Activated T-helper 17 cell treated with anti-CD3 and anti-CD28 coated beads, Interleukin-2, amount 50 U/mL, for 72 hours (primary cell): ENCODE measurements at regions not wholly inside any gene's neighbourhood (a gene's known extent, or its start where the extent isn't known, plus 50 kb on each side); places are given as distances from the start of the nearest gene placed in this dataset.

ENCODE experiments used
- ATAC-seq: fragments of 150-1000 bp; cut with Tn5 transposase; replicated peaks from 2 replicates; pipeline ENCODE4 v1.10.0; 2021; ENCODE audit warnings: mild to moderate bottlenecking, moderate library complexity
- H3K27ac Mint-ChIP-seq: one replicate; pipeline ENCODE4 v1.8.0; 2022; ENCODE audit warnings: mixed read lengths
- H3K27me3 Mint-ChIP-seq: one replicate; pipeline ENCODE4 v1.8.0; 2022; ENCODE audit warnings: mixed read lengths
- H3K36me3 Mint-ChIP-seq: one replicate; pipeline ENCODE4 v1.8.0; 2022; ENCODE audit warnings: low read depth, mild to moderate bottlenecking, mixed read lengths
- H3K4me1 Mint-ChIP-seq: one replicate; pipeline ENCODE4 v1.8.0; 2022; ENCODE audit warnings: mixed read lengths
- H3K4me3 Mint-ChIP-seq: one replicate; pipeline ENCODE4 v1.8.0; 2022; ENCODE audit warnings: mild to moderate bottlenecking, mixed read lengths
- H3K9me3 Mint-ChIP-seq: one replicate; pipeline ENCODE4 v1.8.0; 2022; ENCODE audit warnings: mixed read lengths

DNA sequence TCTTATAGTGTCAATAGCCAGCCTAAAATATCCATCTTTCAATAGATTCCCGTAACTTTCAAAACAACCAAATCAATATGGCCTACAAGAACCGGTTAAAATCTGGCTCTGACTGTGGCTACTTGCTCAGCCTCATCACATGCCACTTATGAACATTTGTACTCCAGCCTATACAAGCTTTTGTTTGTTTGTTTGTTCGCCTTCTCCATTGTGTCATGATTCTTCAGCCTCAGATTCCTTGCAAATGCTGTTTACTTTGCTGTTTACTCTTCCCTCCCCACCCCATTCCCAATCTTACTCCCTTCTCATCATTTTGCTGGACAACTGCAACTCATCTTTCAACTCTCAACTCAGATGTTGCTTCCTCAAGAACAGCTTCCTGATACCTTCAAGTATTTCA, 161.2 kb downstream of the CAPZA3 start:
- Mint-ChIP-seq H3K4me1 (no peaks in the 10 kb centered on the region), H3K27ac (no peak overlapping the region), H3K27me3 (peaks cover 18% of the 10 kb centered on the region), H3K9me3 (peaks cover 5% of the 10 kb centered on the region), H3K36me3 (no peaks in the 10 kb centered on the region), H3K4me3 (no peak overlapping the region)
- ATAC-seq: no peak

DNA sequence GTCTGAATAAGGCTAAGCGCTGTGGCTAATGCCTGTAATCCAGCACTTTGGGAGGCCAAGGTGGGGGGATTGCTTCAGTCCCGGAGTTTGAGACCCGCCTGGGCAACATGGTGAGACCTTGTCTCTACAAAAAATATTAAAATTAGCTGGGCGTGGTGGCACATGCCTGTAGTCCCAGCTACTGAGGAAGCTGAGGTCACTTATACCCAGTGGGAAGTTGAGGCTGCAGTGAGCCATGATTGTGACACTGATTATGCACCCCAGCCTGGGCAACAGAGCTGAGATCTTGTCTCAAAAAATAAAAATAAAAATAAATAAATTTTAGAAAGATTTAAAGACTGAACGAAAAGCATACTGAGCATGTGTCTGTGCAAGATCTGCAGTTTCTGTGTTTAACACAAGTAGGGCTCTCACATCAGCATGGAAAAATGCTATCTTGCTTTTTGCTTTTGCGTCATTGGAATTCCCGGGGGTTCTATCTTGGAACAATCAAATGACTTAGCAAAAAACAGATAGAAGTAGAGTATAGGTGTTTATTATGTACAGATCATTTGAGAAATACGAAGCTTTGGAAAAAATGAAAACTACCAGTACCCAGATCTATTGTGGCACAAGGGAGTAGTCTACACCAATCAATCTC, 161.9 kb downstream of the CAPZA3 start:
- no peak overlapping the region for H3K4me3 Mint-ChIP-seq
- peaks cover 5% of the 10 kb centered on the region for H3K9me3 Mint-ChIP-seq
- H3K4me1 Mint-ChIP-seq: no peaks in the 10 kb centered on the region
- H3K36me3 Mint-ChIP-seq: no peaks in the 10 kb centered on the region
- H3K27me3 Mint-ChIP-seq: peaks cover 18% of the 10 kb centered on the region
- ATAC-seq: no peak
- no peak overlapping the region for H3K27ac Mint-ChIP-seq

DNA sequence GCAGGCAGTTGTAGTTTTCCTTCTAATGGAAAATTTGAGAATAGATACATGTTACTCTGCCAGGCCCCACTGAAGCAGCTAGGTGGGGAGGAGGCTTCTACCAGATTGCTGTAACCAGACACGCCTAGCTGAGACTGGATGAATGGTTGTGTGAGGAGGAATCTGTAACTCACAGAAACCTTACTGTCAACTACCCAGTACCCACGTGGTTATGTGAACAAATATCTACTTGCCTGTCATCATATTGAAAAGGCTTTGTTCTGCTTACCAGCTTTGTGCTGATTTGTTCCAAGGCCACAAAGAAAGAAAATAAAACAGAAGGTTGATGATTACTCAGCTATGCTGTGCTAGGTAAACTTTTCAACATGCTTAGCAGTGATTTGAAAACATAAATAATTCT, 167.2 kb downstream of the CAPZA3 start:
- no peaks in the 10 kb centered on the region for H3K9me3 Mint-ChIP-seq
- no peaks in the 10 kb centered on the region for H3K36me3 Mint-ChIP-seq
- H3K4me1 Mint-ChIP-seq: no peaks in the 10 kb centered on the region
- H3K27me3 Mint-ChIP-seq: peaks cover 14% of the 10 kb centered on the region
- no peak overlapping the region for H3K27ac Mint-ChIP-seq
- ATAC-seq: no peak
- H3K4me3 Mint-ChIP-seq: no peak overlapping the region

DNA sequence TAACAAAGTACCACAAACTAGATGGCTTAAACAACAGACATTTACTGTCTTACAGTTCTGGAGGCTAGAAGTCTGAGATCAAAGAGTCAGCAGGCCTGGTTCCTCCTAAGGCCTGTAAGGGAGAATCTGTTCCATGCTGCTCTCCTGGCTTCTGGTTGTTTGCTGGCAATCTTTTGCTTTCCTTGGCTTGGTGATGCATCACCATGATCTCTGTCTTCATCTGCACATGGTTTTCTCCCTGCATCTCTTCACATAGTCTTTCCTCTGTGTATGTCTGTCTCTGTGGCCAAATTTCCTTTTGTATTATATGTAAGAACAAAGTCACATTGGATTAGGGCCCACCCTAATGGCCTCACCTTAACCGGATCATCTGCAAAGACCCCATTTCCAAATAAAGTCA, 168.5 kb downstream of the CAPZA3 start:
- Mint-ChIP-seq H3K9me3 (no peaks in the 10 kb centered on the region), H3K36me3 (no peaks in the 10 kb centered on the region), H3K4me3 (no peak overlapping the region), H3K4me1 (no peaks in the 10 kb centered on the region), H3K27me3 (peaks cover 7% of the 10 kb centered on the region), H3K27ac (no peak overlapping the region)
- no peak for ATAC-seq

DNA sequence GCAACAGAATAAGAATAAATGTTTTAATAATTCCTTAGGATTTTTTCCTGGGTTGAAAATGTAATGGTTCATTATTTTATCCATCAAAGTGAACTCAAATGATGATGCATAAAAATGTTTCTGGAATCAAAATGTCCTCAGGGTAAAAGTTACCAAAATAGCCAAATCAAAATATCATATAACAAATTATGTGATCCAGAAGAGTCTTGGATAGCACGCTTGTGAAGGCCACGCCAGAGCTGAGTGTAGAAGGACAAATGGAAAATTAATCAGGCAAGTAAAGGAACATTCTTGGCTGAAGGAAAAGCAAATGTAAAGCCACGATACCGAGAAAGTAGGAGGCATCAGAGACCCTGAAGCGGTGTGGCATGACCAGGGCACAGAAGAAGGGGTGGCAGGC, 169.2 kb downstream of the CAPZA3 start:
- no peak for ATAC-seq
- H3K4me1 Mint-ChIP-seq: no peaks in the 10 kb centered on the region
- no peaks in the 10 kb centered on the region for H3K36me3 Mint-ChIP-seq
- H3K9me3 Mint-ChIP-seq: no peaks in the 10 kb centered on the region
- no peak overlapping the region for H3K4me3 Mint-ChIP-seq
- no peak overlapping the region for H3K27ac Mint-ChIP-seq
- peaks cover 7% of the 10 kb centered on the region for H3K27me3 Mint-ChIP-seq

DNA sequence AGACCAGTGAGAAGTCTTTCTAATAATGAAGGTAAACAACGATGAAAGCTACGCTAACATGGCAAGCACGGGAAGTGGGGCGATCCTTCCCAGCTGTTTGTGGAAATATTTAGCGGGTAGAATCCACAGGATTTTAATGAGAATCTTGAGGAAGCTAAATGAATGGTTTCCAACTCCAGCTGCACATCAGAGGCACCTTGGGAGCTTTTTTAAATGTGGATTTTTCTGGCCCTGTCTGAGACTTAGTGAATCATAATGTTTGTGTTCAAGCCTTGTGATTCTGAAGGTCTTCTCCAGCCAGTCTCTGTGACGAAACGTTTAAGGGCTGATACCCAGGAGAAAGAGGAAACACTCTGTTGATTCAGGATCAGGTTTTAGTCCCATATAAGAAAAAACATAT, 169.8 kb downstream of the CAPZA3 start:
- Mint-ChIP-seq H3K27ac (no peak overlapping the region), H3K36me3 (no peaks in the 10 kb centered on the region), H3K9me3 (no peaks in the 10 kb centered on the region), H3K4me3 (no peak overlapping the region), H3K27me3 (peaks cover 7% of the 10 kb centered on the region), H3K4me1 (no peaks in the 10 kb centered on the region)
- no peak for ATAC-seq

DNA sequence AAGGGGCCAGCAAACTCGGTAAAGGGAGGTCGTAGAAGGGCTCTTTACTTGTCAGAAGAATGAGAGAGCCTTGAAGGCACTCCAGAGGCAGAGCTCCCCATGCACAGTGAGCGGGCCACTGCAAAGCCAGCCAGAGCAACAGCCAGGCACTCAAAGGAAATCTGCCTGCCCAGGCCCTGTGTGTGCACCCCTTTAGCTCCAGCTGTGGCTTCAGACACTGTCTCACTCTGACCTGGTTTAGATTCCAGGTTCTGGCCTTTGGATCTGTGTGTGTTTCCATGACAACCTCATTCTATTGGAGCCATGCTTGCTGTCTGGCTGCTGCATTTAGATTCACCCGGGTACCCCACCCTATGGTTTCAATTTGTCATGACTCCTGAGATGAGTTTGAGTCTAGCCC, 170.3 kb downstream of the CAPZA3 start:
- Mint-ChIP-seq H3K27ac (no peak overlapping the region), H3K9me3 (no peaks in the 10 kb centered on the region), H3K27me3 (peaks cover 7% of the 10 kb centered on the region), H3K4me1 (no peaks in the 10 kb centered on the region), H3K36me3 (no peaks in the 10 kb centered on the region), H3K4me3 (no peak overlapping the region)
- ATAC-seq: no peak

DNA sequence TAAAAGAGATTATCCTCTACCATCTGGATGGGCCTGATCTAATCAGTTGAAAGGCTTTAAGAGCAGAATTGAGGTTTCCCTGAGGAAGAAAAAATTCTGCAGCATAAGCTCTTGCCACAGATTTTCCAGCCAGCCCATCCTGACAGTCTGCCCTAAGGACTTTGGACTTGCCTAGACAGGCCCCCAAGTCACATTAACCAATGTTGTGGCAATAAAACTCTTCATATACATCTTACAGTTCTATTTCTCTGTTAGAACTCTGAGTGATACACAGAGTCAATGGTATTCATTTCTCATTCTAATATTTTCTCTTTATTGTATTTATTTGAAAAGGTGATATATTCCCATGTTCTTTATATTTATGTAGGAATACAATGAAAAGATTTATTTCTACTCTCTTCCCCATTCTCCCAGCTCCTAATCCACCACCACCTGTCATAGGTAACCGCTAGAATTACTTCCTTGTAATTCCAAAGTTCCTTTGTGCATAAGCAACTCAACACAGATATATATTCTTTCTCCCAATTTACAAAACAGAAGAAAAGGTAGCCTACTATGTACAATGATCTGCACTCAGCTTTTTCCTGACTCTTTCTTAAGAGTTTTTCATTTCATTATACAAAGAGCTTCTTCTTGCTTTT, 182.1 kb downstream of the CAPZA3 start:
- no peak overlapping the region for H3K27ac Mint-ChIP-seq
- H3K36me3 Mint-ChIP-seq: no peaks in the 10 kb centered on the region
- H3K27me3 Mint-ChIP-seq: peaks cover 8% of the 10 kb centered on the region
- H3K4me3 Mint-ChIP-seq: no peak overlapping the region
- H3K9me3 Mint-ChIP-seq: no peaks in the 10 kb centered on the region
- ATAC-seq: no peak
- no peaks in the 10 kb centered on the region for H3K4me1 Mint-ChIP-seq

DNA sequence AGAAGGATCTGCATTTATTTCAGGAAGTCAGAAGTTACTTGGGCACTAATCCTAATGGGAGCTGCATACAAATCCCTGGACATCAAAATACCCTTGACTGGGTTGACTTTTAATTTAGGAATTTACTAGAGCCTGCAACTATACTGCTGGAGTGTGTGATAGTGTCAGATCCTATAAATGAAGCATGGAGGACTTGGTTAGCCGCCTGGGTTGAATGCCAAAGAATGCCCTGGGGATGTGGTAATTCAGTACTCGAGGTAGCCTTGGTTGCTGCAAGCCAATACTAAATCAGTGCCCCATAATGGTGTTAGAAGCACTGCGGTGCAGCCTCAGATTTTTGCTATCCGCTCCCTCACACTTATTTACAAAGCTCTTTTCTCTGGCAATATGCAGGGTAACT, 184.9 kb downstream of the CAPZA3 start:
- no peak overlapping the region for H3K27ac Mint-ChIP-seq
- no peaks in the 10 kb centered on the region for H3K36me3 Mint-ChIP-seq
- ATAC-seq: no peak
- H3K4me1 Mint-ChIP-seq: no peaks in the 10 kb centered on the region
- H3K27me3 Mint-ChIP-seq: peaks cover 8% of the 10 kb centered on the region
- no peaks in the 10 kb centered on the region for H3K9me3 Mint-ChIP-seq
- H3K4me3 Mint-ChIP-seq: no peak overlapping the region

DNA sequence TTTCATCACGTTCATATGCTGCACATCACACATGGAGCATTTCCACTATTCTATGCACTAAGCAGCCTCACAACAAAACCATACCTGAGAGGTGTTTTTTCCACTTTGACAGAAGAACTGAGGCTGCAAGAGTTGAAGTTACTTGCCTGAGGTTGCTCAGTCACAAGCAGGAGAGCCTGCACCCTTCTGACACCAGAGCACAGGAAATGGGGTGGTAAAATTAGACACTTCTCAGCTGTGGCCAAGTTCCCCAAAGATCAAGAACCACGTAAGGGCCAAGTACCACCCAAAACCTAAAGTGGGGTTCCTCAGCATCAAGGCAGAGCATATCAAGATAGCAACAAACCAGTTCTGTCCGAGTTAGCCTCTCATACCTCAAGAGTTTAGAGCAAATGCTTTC, 185.8 kb downstream of the CAPZA3 start:
- H3K27me3 Mint-ChIP-seq: peaks cover 8% of the 10 kb centered on the region
- ATAC-seq: no peak
- H3K9me3 Mint-ChIP-seq: no peaks in the 10 kb centered on the region
- no peaks in the 10 kb centered on the region for H3K36me3 Mint-ChIP-seq
- no peak overlapping the region for H3K4me3 Mint-ChIP-seq
- no peak overlapping the region for H3K27ac Mint-ChIP-seq
- no peaks in the 10 kb centered on the region for H3K4me1 Mint-ChIP-seq

DNA sequence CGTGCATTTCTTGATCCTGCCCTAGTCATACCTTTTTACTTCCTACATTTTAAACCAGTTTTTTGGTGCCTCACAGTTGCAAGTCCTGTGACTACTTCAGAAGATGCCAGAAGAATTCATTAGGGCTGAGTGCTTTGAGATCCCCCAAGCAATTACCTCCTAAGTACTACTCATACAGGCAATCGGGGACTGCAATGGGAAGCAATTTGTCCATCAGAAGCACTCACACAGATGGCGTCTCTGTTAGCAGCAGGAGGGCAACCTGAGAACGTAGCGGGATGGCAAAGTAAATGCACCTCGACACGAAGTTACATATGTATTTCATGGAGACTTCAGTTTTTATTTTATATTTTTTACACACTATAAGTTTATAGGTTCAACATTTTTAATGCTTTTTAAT, 188.3 kb downstream of the CAPZA3 start:
- no peak overlapping the region for H3K4me3 Mint-ChIP-seq
- H3K27ac Mint-ChIP-seq: no peak overlapping the region
- ATAC-seq: no peak
- H3K27me3 Mint-ChIP-seq: peaks cover 8% of the 10 kb centered on the region
- no peaks in the 10 kb centered on the region for H3K36me3 Mint-ChIP-seq
- H3K4me1 Mint-ChIP-seq: no peaks in the 10 kb centered on the region
- H3K9me3 Mint-ChIP-seq: peaks cover 7% of the 10 kb centered on the region

DNA sequence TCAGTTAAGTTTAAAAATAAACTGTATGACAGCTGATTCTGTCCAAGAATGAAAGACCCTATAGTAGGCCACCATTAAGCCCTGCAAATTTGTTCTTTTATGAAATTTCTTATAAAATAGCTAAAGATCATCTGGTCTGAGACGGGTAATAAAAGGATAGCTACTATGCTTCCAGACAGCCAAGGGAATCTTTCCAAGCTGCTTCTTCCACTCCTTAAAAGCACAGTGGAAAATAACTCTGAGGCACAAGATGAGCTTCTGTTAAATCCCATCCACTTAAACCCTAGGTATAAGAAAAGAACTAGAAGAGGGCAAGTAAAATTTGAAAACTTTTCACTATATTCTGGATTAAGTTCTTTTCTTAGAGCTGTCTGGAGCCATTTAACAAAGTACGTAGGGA, 194.3 kb downstream of the CAPZA3 start:
- Mint-ChIP-seq H3K27me3 (peaks cover 9% of the 10 kb centered on the region), H3K4me3 (no peak overlapping the region), H3K27ac (no peak overlapping the region), H3K36me3 (no peaks in the 10 kb centered on the region), H3K9me3 (peaks cover 7% of the 10 kb centered on the region), H3K4me1 (no peaks in the 10 kb centered on the region)
- ATAC-seq: no peak

DNA sequence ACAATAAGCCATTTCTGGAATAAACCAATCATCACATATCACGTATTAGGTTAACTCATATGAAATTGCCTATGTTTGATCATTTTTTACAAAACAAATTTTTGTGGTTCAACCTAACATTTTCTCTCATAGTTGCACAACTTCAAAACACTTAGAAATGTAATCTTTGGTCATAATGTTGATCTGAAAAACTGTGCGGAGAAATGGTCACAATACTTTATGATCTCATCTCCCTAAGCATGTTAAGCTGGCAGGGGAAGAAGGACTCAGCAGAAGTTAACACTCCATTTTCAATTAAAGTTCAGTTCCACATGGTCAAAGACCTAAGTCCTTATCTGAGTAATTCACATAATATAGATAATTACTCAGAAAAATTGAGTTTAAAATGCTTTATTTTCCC, 194.8 kb downstream of the CAPZA3 start:
- ATAC-seq: no peak
- H3K27ac Mint-ChIP-seq: no peak overlapping the region
- peaks cover 9% of the 10 kb centered on the region for H3K27me3 Mint-ChIP-seq
- no peak overlapping the region for H3K4me3 Mint-ChIP-seq
- no peaks in the 10 kb centered on the region for H3K36me3 Mint-ChIP-seq
- no peaks in the 10 kb centered on the region for H3K4me1 Mint-ChIP-seq
- peaks cover 7% of the 10 kb centered on the region for H3K9me3 Mint-ChIP-seq

DNA sequence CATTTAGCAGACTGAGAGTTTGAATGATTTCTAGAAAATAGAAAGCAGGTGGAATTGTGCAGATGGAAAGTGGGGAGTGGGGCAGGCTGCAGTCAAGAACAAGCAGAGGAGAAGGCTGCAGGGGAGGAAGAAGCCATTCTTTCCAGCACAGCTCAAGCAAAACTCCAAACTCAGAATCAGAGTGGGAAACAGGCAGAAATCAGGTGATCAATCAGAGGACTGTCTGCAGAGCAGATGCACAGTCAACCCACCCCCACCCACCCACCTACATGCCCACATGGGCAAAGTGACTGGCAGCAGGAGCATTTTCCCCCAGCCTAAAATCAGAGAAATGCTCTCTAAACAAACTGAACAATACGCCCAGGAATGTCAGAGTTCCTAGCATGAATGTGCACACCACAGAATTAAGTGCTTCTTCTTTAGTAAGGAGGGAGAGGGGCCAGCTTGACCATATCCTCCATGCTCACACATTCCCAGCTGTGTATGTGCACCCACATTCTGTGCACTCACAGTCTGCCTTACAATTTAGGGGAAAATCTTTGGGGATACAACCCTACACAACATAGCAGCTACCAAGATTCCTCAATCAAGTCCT, 194.1 kb upstream of the PLEKHA5 start:
- no peak for ATAC-seq
- Mint-ChIP-seq H3K4me3 (no peak overlapping the region), H3K27ac (no peak overlapping the region), H3K27me3 (peaks cover 10% of the 10 kb centered on the region), H3K4me1 (no peaks in the 10 kb centered on the region), H3K36me3 (no peaks in the 10 kb centered on the region), H3K9me3 (no peaks in the 10 kb centered on the region)

DNA sequence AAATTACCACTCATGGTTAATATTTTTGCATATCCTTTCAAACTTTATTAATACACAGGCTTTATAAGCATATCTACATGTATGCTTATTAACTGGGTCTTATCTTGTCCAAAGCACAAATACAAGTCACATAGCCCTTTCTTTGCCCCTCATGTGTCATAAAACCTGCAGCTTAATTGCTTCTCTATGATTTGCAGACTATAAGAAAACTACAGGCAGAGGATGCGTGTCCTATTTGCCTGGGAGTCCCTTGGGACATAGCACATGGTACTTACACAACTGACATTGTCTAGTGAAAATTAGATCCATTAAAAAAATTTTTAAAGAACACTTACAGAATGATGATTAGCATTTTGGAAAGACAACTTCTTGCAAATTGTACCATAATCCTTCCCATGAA, 190.5 kb upstream of the PLEKHA5 start:
- H3K36me3 Mint-ChIP-seq: no peaks in the 10 kb centered on the region
- H3K27me3 Mint-ChIP-seq: peaks cover 16% of the 10 kb centered on the region
- no peaks in the 10 kb centered on the region for H3K4me1 Mint-ChIP-seq
- H3K27ac Mint-ChIP-seq: no peak overlapping the region
- no peaks in the 10 kb centered on the region for H3K9me3 Mint-ChIP-seq
- no peak for ATAC-seq
- H3K4me3 Mint-ChIP-seq: no peak overlapping the region
